ENCODE measurements at regions not wholly inside any gene's neighbourhood (a gene's known extent, or its start where the extent isn't known, plus 50 kb on each side); places are given as distances from the start of the nearest gene placed in this dataset.

DNA sequence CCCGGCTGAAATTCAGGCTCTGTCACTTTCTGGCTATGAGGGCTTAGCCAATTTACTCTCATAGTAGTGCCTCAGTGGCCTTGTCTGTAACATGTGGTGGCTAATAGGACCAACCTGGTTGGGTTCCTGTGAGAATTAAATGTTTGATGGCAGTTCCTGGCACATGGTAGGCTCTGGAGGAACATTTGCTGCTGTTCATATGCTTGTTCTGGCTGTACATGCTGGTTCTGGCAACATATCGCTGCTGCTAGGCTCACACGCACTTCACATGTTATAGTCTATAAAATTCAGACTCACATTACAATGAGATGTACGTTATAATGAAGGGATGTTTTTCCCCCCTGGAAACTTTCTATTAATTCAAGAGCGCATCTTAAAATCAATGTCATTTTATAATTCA, 417.7 kb upstream of the GYPC start:
- ChIA-PET CTCF (ENCODE audit: low intra/inter-chr PET ratio, low total read pairs) (no interaction called here), POLR2A (no interaction called here)
- Histone ChIP-seq H3K4me2 (ENCODE audit: low read depth, low read length) (no peak overlapping the region), H3K9me3 (ENCODE audit: low read length) (no peaks in the 10 kb centered on the region), H3K36me3 (replicated peaks in 1 of 2; ENCODE audit: control insufficient read depth in 1 of 2, insufficient read depth in 2 of 2, low read length in 2 of 2) (no peaks in the 10 kb centered on the region), H2AFZ (ENCODE audit: low read length) (no peak overlapping the region), H3K27me3 (ENCODE audit: control insufficient read depth in 1 of 2, insufficient read depth in 2 of 2, low read length in 2 of 2) (no peaks in the 10 kb centered on the region; a peak in 1 of 5 replicates), H3K27ac (ENCODE audit: extremely low read length, insufficient read depth, low read length) (no peak overlapping the region), H4K20me1 (ENCODE audit: insufficient read depth, low read length) (no peaks in the 10 kb centered on the region), H3K79me2 (ENCODE audit: insufficient read depth, low read length) (no peaks in the 10 kb centered on the region), H3K9ac (ENCODE audit: insufficient read depth, low read depth, low read length) (no peak overlapping the region), H3K4me3 (replicated peaks in 1 of 3; ENCODE audit: insufficient read depth in 1 of 3, low read depth in 2 of 3, low read length in 3 of 3) (no peak overlapping the region), H3K4me1 (ENCODE audit: insufficient read depth, low read length) (no peaks in the 10 kb centered on the region)
- intact Hi-C loops (cut with micrococcal nuclease; ENCODE audit: unreplicated experiment) (no loop called here), in situ Hi-C loops (cut with HindIII; ENCODE audit: extremely low pct_ligation_motif_present, low pct_unique_long_range_greater_than_20kb) (loop anchor here (25.0 kb wide), 1 partner anchor 399 kb away; no protein-coding TSS in a partner anchor)
- 38% methylated on average over 4 of the region's 5 CpGs for WGBS (ENCODE audit: low lambda C conversion rate)
- ATAC-seq (no peak), FAIRE-seq (no peak), DNase-seq (ENCODE audit: low spot score) (no peak)
- TF ChIP-seq BATF2 (CRISPR knock-in tag; IDR thresholded peaks at IDR 0.05) (no peak), ATRX (CRISPR knock-in tag; IDR thresholded peaks at IDR 0.05; ENCODE audit: borderline replicate concordance) (no peak), SMAD1 (CRISPR knock-in tag; IDR thresholded peaks at IDR 0.05; ENCODE audit: borderline replicate concordance, low read depth) (no peak), BCLAF1 (IDR thresholded peaks at IDR 0.05) (no peak), CREB1 (IDR thresholded peaks at IDR 0.05) (no peak), CREB1 (CRISPR knock-in tag; IDR thresholded peaks at IDR 0.05) (no peak)
- no TSS peak for BruUV-seq (replicated peaks)

All from HepG2 (cell line).